DND-41 (cell line): ENCODE measurements at regions not wholly inside any gene's neighbourhood (a gene's known extent, or its start where the extent isn't known, plus 50 kb on each side); places are given as distances from the start of the nearest gene placed in this dataset.

Source experiments
- ATAC-seq: fragments of 200-7000 bp; cut with Tn5 transposase; 3 replicates; pipeline ENCODE4 v1.9.1; 2021; ENCODE audit warnings: low read depth; ENCODE audit not compliant: insufficient read depth
- DNase-seq: peaks from one replicate; pipeline ENCODE4 v3.0.0-alpha.2; 2020
- H2AFZ ChIP-seq: 2 replicates; pipeline ENCODE4 v1.6.0; 2012; ENCODE audit warnings: low read depth, low read length
- H3K27ac ChIP-seq: 2 replicates; pipeline ENCODE4 v1.5.1; 2012; ENCODE audit warnings: low read length, inconsistent platforms
- H3K27me3 ChIP-seq: fragments of 200-600 bp; sonication (generic); 2 replicates; pipeline ENCODE4 v1.6.0; 2012; ENCODE audit warnings: low read length, mild to moderate bottlenecking, inconsistent platforms; ENCODE audit not compliant: insufficient read depth, poor library complexity
- H3K36me3 ChIP-seq: 2 replicates; pipeline ENCODE4 v1.5.1; 2012; ENCODE audit warnings: low read length, inconsistent platforms; ENCODE audit not compliant: insufficient read depth
- H3K4me1 ChIP-seq: 2 replicates; pipeline ENCODE4 v1.5.1; 2012; ENCODE audit warnings: mild to moderate bottlenecking, low read length; ENCODE audit not compliant: insufficient read depth
- H3K4me2 ChIP-seq: 2 replicates; pipeline ENCODE4 v1.6.0; 2012; ENCODE audit warnings: mild to moderate bottlenecking, moderate library complexity, low read length, inconsistent platforms; ENCODE audit not compliant: insufficient read depth
- H3K4me3 ChIP-seq, 2 experiments: fragments of 200-600 bp in 1 of 2; shearing (Covaris generic) in 1 of 2; 2 replicates each; pipeline ENCODE4 v1.5.1; 2012 to 2016; ENCODE audit warnings: inconsistent platforms in 2 of 2, low read length in 2 of 2, mild to moderate bottlenecking in 2 of 2, low read depth in 1 of 2, moderate library complexity in 1 of 2
- H3K79me2 ChIP-seq: 2 replicates; pipeline ENCODE4 v1.6.0; 2012; ENCODE audit warnings: low read length, inconsistent platforms; ENCODE audit not compliant: insufficient read depth
- H3K9ac ChIP-seq: 2 replicates; pipeline ENCODE4 v1.6.0; 2012; ENCODE audit warnings: low read depth, mild to moderate bottlenecking, inconsistent platforms, low read length, moderate library complexity
- H3K9me3 ChIP-seq: 2 replicates; pipeline ENCODE4 v1.5.1; 2012; ENCODE audit warnings: low read length, moderate library complexity, mild to moderate bottlenecking, inconsistent platforms; ENCODE audit not compliant: insufficient read depth, severe bottlenecking
- H4K20me1 ChIP-seq: 2 replicates; pipeline ENCODE4 v1.6.0; 2012; ENCODE audit warnings: low read length; ENCODE audit not compliant: insufficient read depth
- CTCF ChIP-seq: IDR thresholded peaks from 2 replicates; pipeline ENCODE4 v1.5.1; 2012; ENCODE audit warnings: borderline replicate concordance, low read length, moderate library complexity, mild to moderate bottlenecking; ENCODE audit not compliant: poor library complexity, severe bottlenecking; ENCODE audit errors: extremely low read depth
- EZH2 ChIP-seq: IDR thresholded peaks from 3 replicates; pipeline ENCODE4 v1.6.1; 2012; ENCODE audit warnings: borderline replicate concordance, low read depth, mild to moderate bottlenecking, moderate library complexity, low read length, inconsistent platforms; ENCODE audit not compliant: severe bottlenecking

- DNase-seq, result no peak
- H3K9me3 ChIP-seq, result no peaks in the 10 kb centered on the region
- no peak overlapping the region for H3K27ac ChIP-seq
- H3K27me3 ChIP-seq, result no peaks in the 10 kb centered on the region
- no peak overlapping the region for H3K4me3 ChIP-seq
- ATAC-seq, result no peak
- H3K4me1 ChIP-seq, result no peaks in the 10 kb centered on the region
- no peaks in the 10 kb centered on the region for H3K36me3 ChIP-seq
- H3K79me2 ChIP-seq, result no peaks in the 10 kb centered on the region
- no peaks in the 10 kb centered on the region for H4K20me1 ChIP-seq
- H2AFZ ChIP-seq, result no peak overlapping the region
- no peak overlapping the region for H3K4me2 ChIP-seq
- H3K9ac ChIP-seq, result no peak overlapping the region
- no peak for TF ChIP-seq CTCF
- TF ChIP-seq EZH2, result no peak
These were observed 614.1 kb downstream of the SLC16A7 start for GRCh38 chr12:60209933-60210332.

GRCh38 chr12:60210756-60211155, 614.9 kb downstream of the SLC16A7 start:
- H4K20me1 ChIP-seq, result no peaks in the 10 kb centered on the region
- no peaks in the 10 kb centered on the region for H3K9me3 ChIP-seq
- no peak overlapping the region for H2AFZ ChIP-seq
- no peak for TF ChIP-seq EZH2
- TF ChIP-seq CTCF, result no peak
- DNase-seq (no peak), ATAC-seq (no peak)
- H3K79me2 ChIP-seq, result no peaks in the 10 kb centered on the region
- no peak overlapping the region for H3K4me2 ChIP-seq
- no peak overlapping the region for H3K9ac ChIP-seq
- no peaks in the 10 kb centered on the region for H3K27me3 ChIP-seq
- no peaks in the 10 kb centered on the region for H3K4me1 ChIP-seq
- H3K36me3 ChIP-seq, result no peaks in the 10 kb centered on the region
- no peak overlapping the region for H3K4me3 ChIP-seq
- no peak overlapping the region for H3K27ac ChIP-seq

DNA sequence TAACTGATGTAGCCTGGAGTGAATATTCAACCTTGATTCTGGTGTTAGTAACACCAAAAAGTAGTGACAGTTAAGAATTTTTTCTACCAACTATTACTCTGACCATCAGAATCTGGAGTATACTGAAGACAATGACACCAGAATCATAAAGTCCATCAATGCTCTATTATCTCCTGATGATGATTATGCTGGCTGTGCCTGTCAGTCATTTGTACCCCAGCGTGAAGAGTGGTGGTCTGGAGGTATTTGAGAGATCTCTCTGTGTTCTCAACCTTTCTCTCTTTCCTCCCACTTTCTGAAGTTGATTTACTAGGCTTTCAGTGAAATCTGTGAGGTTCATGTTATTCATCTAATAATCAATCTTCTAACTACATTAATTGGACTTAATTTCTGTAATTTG, 615.4 kb downstream of the SLC16A7 start:
- no peak overlapping the region for H3K9ac ChIP-seq
- no peak overlapping the region for H3K4me3 ChIP-seq
- ATAC-seq (no peak), DNase-seq (no peak)
- no peaks in the 10 kb centered on the region for H3K9me3 ChIP-seq
- no peaks in the 10 kb centered on the region for H4K20me1 ChIP-seq
- no peak overlapping the region for H3K4me2 ChIP-seq
- no peak overlapping the region for H2AFZ ChIP-seq
- H3K79me2 ChIP-seq, result no peaks in the 10 kb centered on the region
- no peaks in the 10 kb centered on the region for H3K4me1 ChIP-seq
- no peak overlapping the region for H3K27ac ChIP-seq
- H3K27me3 ChIP-seq, result no peaks in the 10 kb centered on the region
- H3K36me3 ChIP-seq, result no peaks in the 10 kb centered on the region
- TF ChIP-seq CTCF (no peak), EZH2 (no peak)
